Activated CD8-positive, alpha-beta T cell treated with anti-CD3 and anti-CD28 coated beads, Interleukin-2, amount 10 ng/mL, durations not matched to agents 7 days and 5 days (primary cell): ENCODE measurements at regions not wholly inside any gene's neighbourhood (a gene's known extent, or its start where the extent isn't known, plus 50 kb on each side); places are given as distances from the start of the nearest gene placed in this dataset.

Experiments used
- ATAC-seq: fragments of 150-1000 bp; cut with Tn5 transposase; one replicate; pipeline ENCODE4 v1.10.0; 2021; ENCODE audit warnings: moderate library complexity
- CTCF ChIA-PET: fragments of 350-600 bp; sonication (Branson Sonifier 250); formaldehyde crosslinking; loops from one replicate; lab custom pipeline; 2021; ENCODE audit warnings: antibody characterized with exemption; lab: Charles Lee
- POLR2A ChIA-PET: fragments of 350-600 bp; sonication (Branson Sonifier 250); formaldehyde crosslinking; loops from one replicate; lab custom pipeline; 2021; ENCODE audit warnings: antibody characterized with exemption; lab: Charles Lee
- DNase-seq: peaks from one replicate; pipeline ENCODE4 v3.0.0-alpha.2; 2020
- H3K27ac Mint-ChIP-seq: one replicate; pipeline ENCODE4 v1.8.0; 2021; ENCODE audit warnings: mild to moderate bottlenecking, mixed read lengths
- H3K27me3 Mint-ChIP-seq: one replicate; pipeline ENCODE4 v1.8.0; 2021; ENCODE audit warnings: low read depth, mixed read lengths
- H3K36me3 Mint-ChIP-seq: one replicate; pipeline ENCODE4 v1.8.0; 2021; ENCODE audit warnings: low read depth, mixed read lengths
- H3K4me1 Mint-ChIP-seq: one replicate; pipeline ENCODE4 v1.8.0; 2021; ENCODE audit warnings: low read depth, mixed read lengths
- H3K4me3 Mint-ChIP-seq: one replicate; pipeline ENCODE4 v1.8.0; 2021; ENCODE audit warnings: mild to moderate bottlenecking, mixed read lengths
- H3K9me3 Mint-ChIP-seq: one replicate; pipeline ENCODE4 v1.8.0; 2022; ENCODE audit warnings: mixed read lengths; ENCODE audit not compliant: insufficient read depth

DNA sequence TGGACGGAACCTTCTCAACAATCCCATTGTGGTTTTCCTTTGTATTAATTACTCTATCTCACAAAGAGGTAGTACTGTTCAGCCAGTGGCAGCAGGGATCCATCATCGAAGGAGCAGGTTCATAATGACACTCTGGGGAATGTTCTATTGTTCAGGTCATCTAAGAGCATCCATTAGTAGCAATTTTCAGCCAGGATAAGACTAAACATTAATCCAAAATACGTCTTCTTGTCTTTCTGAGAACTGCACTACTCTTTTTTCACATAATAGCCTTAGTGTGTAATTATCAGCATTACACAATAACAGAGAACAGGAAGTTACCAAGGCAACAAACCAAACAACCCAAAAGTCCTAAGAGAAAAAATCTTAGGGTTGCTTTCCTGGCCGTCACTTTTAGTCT, 259.5 kb upstream of the VWC2 start:
- H3K27ac Mint-ChIP-seq: no peak overlapping the region
- no peak for DNase-seq
- H3K4me1 Mint-ChIP-seq: no peaks in the 10 kb centered on the region
- H3K27me3 Mint-ChIP-seq: no peaks in the 10 kb centered on the region
- H3K36me3 Mint-ChIP-seq: no peaks in the 10 kb centered on the region
- ChIA-PET POLR2A (no interaction called here), CTCF (no interaction called here)
- H3K4me3 Mint-ChIP-seq: no peak overlapping the region
- H3K9me3 Mint-ChIP-seq: peaks cover 3% of the 10 kb centered on the region
- no peak for ATAC-seq

DNA sequence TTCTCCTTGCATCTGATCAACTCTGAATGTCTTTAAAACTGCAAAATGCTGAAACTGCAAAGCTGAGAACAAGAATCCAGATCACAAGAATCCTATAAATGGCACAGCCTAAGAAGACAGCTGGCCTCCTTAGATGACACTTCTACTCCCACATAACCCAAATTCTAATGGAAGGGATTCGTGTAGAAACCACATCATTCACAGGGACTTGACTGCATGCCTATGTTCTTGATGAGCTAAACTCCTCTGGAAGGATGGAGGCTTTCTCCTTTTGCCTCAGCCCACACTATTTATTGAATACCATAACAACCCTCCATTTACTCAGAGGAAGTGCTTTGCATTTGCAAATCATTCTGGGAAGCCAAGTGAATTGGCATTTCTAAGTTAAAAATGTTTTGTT, 252.5 kb upstream of the VWC2 start:
- H3K9me3 Mint-ChIP-seq: no peaks in the 10 kb centered on the region
- H3K36me3 Mint-ChIP-seq: no peaks in the 10 kb centered on the region
- CTCF ChIA-PET: no interaction called here
- ATAC-seq (no peak), DNase-seq (no peak)
- H3K27me3 Mint-ChIP-seq: no peaks in the 10 kb centered on the region
- H3K4me3 Mint-ChIP-seq: no peak overlapping the region
- H3K27ac Mint-ChIP-seq: no peak overlapping the region
- H3K4me1 Mint-ChIP-seq: no peaks in the 10 kb centered on the region
- POLR2A ChIA-PET: no interaction called here

DNA sequence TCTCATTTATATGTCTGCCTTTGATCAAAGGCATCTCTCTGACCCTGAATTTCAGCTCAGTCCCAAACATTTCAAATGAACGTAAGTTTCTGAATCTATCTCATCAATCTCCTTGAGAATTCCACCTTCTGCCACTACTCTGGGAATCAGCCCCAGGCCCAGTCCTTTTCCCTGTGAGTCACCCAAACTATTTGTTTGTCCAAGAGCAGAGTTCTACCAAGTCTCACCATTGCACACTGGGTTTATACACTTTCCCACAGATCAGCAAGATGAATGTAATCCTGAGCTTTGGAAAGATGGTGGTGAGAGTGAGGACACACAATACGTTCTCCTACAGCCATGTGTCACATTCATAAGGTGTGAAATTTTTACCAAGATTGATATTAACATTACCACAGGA, 251.3 kb upstream of the VWC2 start:
- H3K27me3 Mint-ChIP-seq: no peaks in the 10 kb centered on the region
- no peak for DNase-seq
- no peaks in the 10 kb centered on the region for H3K4me1 Mint-ChIP-seq
- H3K36me3 Mint-ChIP-seq: no peaks in the 10 kb centered on the region
- no peak overlapping the region for H3K27ac Mint-ChIP-seq
- H3K4me3 Mint-ChIP-seq: no peak overlapping the region
- no peak for ATAC-seq
- H3K9me3 Mint-ChIP-seq: no peaks in the 10 kb centered on the region
- ChIA-PET CTCF (no interaction called here), POLR2A (no interaction called here)

DNA sequence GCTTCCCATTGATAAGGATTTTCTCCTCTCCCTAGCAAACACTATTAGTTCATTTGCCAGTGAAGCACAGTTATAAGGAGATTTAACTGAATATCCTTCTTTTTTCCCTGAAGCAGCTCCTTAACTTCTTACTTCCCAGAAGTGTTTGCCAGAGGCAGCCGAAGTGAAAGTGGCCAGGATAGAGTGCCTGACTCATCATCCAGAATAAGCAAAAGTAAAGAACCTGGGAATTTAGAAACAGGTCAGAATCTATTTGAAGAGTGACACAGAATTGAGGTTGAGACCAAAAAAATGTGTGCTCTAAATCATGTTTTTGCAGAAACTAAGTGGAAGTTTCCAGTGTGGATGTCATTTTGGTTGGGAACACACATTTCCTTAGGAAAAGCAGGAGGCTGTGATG, 249.6 kb upstream of the VWC2 start:
- no peaks in the 10 kb centered on the region for H3K4me1 Mint-ChIP-seq

DNA sequence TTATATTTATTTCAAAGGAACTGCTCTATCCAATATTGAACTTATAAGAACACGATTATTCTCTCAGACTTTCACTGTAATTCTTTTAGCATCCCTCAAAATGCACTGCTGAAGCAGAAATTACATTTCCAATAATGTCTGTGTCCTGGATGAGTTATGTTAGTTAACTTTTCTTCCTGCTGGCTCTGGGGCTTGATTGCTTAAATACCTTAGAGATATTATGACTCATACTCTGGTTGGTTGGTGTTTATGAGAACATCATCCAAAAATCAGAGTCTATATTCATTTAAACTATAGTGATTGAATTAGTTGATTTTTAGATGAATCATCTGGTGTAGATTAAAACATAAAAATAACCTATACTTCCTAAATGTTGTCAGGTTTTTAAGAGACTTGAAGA, 246.3 kb upstream of the VWC2 start:
- Mint-ChIP-seq H3K4me1 (no peaks in the 10 kb centered on the region), H3K9me3 (no peaks in the 10 kb centered on the region), H3K4me3 (no peak overlapping the region), H3K36me3 (no peaks in the 10 kb centered on the region), H3K27me3 (no peaks in the 10 kb centered on the region), H3K27ac (no peak overlapping the region)
- POLR2A ChIA-PET: no interaction called here
- no peak for ATAC-seq
- CTCF ChIA-PET: no interaction called here
- DNase-seq: no peak

More for the DNA sequence above, 249.6 kb upstream of the VWC2 start:
- no peak overlapping the region for H3K4me3 Mint-ChIP-seq
- H3K27ac Mint-ChIP-seq: no peak overlapping the region
- ATAC-seq (no peak), DNase-seq (no peak)
- H3K27me3 Mint-ChIP-seq: no peaks in the 10 kb centered on the region
- ChIA-PET CTCF (no interaction called here), POLR2A (no interaction called here)
- no peaks in the 10 kb centered on the region for H3K9me3 Mint-ChIP-seq
- no peaks in the 10 kb centered on the region for H3K36me3 Mint-ChIP-seq

DNA sequence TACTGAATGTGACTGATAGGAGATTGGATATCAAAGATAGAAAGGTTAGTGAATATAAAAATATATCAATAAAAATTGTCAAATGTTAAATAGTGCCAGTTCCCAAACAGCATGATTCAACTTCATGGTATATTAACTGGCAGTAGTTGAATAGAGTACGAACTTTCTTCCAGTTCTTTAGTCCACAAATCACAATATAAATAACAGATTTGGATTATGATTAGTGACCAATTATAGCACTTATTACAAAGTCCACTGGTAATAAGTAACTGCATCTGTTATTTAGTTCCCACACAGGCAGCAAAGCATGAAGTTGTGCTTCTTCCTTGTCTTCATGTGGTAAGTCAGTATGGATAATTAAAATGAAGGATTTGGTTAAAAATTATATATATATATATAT, 243.0 kb upstream of the VWC2 start:
- ATAC-seq: no peak
- Mint-ChIP-seq H3K27ac (no peak overlapping the region), H3K36me3 (no peaks in the 10 kb centered on the region), H3K4me1 (no peaks in the 10 kb centered on the region), H3K4me3 (no peak overlapping the region), H3K27me3 (no peaks in the 10 kb centered on the region), H3K9me3 (peaks cover 6% of the 10 kb centered on the region)
- ChIA-PET POLR2A (no interaction called here), CTCF (no interaction called here)
- no peak for DNase-seq

DNA sequence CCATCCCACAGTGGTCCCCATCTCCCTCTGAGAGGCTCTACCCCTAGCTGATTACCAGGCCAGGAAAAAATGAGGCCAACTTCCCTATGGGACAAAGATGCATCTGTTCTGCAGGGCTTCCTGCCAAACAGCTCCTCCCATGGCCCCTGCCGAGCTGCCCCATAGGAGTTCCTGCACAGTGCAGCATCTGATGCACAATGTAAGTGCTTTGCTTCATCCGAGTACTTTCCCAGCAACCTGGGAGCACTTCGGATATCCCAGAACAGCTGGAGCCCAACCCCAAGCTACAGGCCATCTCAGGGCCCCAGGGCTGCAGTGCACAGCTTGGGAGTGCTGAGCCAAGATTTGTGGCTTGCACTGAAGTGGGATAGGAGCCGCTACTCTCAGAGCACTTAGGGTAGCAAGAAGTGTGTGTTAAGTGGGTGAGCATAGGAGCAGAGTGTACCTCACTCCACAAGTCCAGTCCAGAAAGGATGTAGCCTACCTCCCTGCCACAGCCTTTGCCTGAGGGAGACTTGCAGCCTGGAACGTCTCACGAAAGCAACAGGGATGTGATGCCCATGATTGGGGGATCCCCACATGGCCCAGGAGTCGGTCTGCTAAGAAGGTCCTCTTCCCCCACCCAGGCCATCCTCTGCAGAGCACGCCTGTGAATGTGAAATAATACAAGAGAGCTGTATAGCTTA, 209.6 kb upstream of the VWC2 start:
- DNase-seq (no peak), ATAC-seq (no peak)
- Mint-ChIP-seq H3K4me3 (no peak overlapping the region), H3K4me1 (no peaks in the 10 kb centered on the region), H3K36me3 (no peaks in the 10 kb centered on the region), H3K27ac (no peak overlapping the region), H3K27me3 (no peaks in the 10 kb centered on the region), H3K9me3 (no peaks in the 10 kb centered on the region)
- ChIA-PET CTCF (no interaction called here), POLR2A (no interaction called here)

DNA sequence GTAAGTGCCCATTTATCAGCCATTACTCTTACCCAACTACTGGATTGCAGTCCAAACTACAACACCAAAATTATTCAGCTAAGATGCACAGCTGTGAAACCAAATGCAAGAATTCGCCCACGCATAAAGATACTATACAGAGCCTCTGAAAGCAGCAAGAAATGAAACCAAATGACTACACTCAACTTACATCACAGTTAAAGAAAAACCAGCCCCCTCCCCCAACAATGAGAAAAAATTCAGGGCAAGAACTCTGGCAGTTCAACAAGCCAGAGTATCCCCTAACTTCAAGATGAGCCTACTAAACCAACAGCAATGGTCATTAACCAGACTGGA, 209.1 kb upstream of the VWC2 start:
- H3K36me3 Mint-ChIP-seq: no peaks in the 10 kb centered on the region
- H3K9me3 Mint-ChIP-seq: no peaks in the 10 kb centered on the region
- H3K4me3 Mint-ChIP-seq: no peak overlapping the region
- no peaks in the 10 kb centered on the region for H3K27me3 Mint-ChIP-seq
- no peak for DNase-seq
- no peak for ATAC-seq
- CTCF ChIA-PET: no interaction called here
- H3K4me1 Mint-ChIP-seq: no peaks in the 10 kb centered on the region
- POLR2A ChIA-PET: no interaction called here
- H3K27ac Mint-ChIP-seq: no peak overlapping the region

DNA sequence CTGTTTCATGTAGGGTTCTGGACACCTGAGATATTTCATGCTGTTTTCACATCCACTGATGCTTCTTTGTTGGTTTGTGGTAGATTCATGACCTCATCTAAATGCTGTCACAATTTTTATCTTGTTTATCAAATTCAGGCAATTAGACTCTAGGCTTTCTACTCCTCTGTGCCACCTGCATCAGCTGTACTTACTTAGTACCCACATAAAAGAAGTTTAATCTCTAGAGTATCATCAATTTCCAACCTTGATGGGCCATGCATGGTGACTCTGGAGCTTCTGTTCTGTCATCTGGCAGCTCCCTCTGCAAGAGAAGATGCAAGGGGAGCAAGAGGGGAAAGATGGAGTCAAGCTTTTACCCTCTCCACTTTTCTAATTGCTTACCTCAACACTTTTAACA, 195.9 kb upstream of the VWC2 start:
- no peak overlapping the region for H3K27ac Mint-ChIP-seq
- H3K27me3 Mint-ChIP-seq: no peaks in the 10 kb centered on the region
- no peaks in the 10 kb centered on the region for H3K4me1 Mint-ChIP-seq
- H3K9me3 Mint-ChIP-seq: no peaks in the 10 kb centered on the region
- H3K4me3 Mint-ChIP-seq: no peak overlapping the region
- H3K36me3 Mint-ChIP-seq: no peaks in the 10 kb centered on the region
- DNase-seq: no peak
- ChIA-PET POLR2A (no interaction called here), CTCF (no interaction called here)
- ATAC-seq: no peak

DNA sequence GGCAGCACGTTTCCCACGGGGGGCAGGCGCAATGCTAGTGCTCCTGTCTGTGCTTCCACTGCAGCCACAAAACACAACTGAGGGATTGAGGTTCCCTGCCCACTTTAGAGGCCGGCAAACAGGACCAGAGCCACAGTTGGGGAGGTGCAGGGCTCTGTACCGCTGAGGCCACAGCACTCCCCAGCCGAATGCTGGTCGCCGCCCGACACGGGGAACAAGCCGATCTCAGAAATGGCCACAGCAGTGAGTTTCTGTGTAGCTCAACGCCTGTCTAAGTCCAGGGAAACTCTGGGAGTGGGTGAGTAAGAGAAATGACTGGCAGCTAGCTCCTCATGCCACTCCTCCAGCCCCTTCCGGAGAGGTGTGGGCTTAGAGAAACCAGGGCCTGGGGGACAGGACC, 194.0 kb upstream of the VWC2 start:
- ChIA-PET CTCF (no interaction called here), POLR2A (no interaction called here)
- Mint-ChIP-seq H3K9me3 (no peaks in the 10 kb centered on the region), H3K4me1 (no peaks in the 10 kb centered on the region), H3K27ac (no peak overlapping the region), H3K27me3 (no peaks in the 10 kb centered on the region), H3K36me3 (no peaks in the 10 kb centered on the region), H3K4me3 (no peak overlapping the region)
- DNase-seq: no peak
- ATAC-seq: no peak

DNA sequence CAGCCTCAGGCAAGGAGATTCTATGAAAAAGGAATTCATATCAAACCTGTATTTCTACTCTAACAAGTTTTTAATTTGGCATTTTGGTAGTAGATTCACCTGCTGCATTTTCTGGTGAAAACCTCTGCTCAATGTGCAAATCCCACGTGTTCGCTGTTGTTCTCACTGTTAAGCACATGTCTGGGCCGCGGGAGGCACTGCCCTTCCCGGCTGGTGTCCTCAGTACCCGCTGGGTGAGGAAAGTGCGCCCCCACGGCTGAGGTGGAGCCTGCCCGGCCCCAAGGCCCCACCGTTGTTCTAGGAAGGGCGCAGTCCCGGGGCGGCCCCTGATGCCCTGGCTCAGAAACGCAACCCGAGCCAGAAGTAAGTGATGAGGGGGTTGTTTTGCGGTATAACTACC, 193.4 kb upstream of the VWC2 start:
- ChIA-PET CTCF (no interaction called here), POLR2A (no interaction called here)
- H3K27ac Mint-ChIP-seq: no peak overlapping the region
- no peak for DNase-seq
- H3K9me3 Mint-ChIP-seq: no peaks in the 10 kb centered on the region
- H3K27me3 Mint-ChIP-seq: no peaks in the 10 kb centered on the region
- H3K4me1 Mint-ChIP-seq: no peaks in the 10 kb centered on the region
- ATAC-seq: no peak
- H3K4me3 Mint-ChIP-seq: no peak overlapping the region
- no peaks in the 10 kb centered on the region for H3K36me3 Mint-ChIP-seq

DNA sequence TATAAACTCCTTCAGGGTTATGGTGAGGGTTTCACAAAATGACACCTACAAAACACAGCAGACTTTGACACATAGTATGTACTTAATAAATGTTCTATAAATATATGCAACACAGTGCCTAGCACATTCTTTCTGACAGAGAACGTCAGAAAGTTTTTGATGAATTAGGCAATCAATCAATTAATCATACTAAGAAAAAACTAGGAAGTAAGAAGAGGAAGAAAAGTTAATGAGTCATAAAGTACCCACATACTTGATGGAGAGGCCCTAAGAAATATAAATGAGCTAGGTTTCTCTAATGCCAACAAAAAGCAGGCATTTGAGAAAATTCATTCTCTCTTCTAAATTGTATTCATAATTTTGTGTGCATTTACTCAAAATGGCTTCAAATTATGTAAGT, 192.7 kb upstream of the VWC2 start:
- H3K27me3 Mint-ChIP-seq: no peaks in the 10 kb centered on the region
- no peaks in the 10 kb centered on the region for H3K4me1 Mint-ChIP-seq
- POLR2A ChIA-PET: no interaction called here
- DNase-seq: no peak
- no peak overlapping the region for H3K4me3 Mint-ChIP-seq
- CTCF ChIA-PET: no interaction called here
- ATAC-seq: no peak
- H3K27ac Mint-ChIP-seq: no peak overlapping the region
- no peaks in the 10 kb centered on the region for H3K9me3 Mint-ChIP-seq
- H3K36me3 Mint-ChIP-seq: no peaks in the 10 kb centered on the region

DNA sequence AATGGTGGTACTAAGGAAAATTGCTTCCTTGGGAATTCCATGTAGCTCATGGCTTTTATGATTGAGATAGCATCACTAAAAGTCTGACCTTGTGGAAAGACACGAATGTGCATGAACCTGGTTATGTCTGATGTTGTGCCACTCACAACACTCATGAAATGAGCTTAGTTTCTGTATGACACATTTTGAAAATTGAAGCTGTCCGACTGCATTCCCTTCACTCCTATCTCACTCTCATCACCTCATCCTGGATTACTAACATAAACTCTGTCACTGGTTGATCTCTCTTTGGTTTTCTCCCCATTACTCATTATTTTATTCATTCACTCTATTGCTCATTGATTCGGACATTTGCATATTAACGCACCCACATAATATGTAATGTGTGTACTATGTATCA, 190.0 kb upstream of the VWC2 start:
- ChIA-PET CTCF (no interaction called here), POLR2A (no interaction called here)
- no peak overlapping the region for H3K27ac Mint-ChIP-seq
- ATAC-seq (no peak), DNase-seq (no peak)
- no peaks in the 10 kb centered on the region for H3K4me1 Mint-ChIP-seq
- no peaks in the 10 kb centered on the region for H3K27me3 Mint-ChIP-seq
- no peaks in the 10 kb centered on the region for H3K36me3 Mint-ChIP-seq
- no peaks in the 10 kb centered on the region for H3K9me3 Mint-ChIP-seq
- H3K4me3 Mint-ChIP-seq: no peak overlapping the region
